SHP77 treated with DMSO at 0.1 percent for 48 hours (cell line): ENCODE measurements at regions not wholly inside any gene's neighbourhood (a gene's known extent, or its start where the extent isn't known, plus 50 kb on each side); places are given as distances from the start of the nearest gene placed in this dataset.
"Not testable (repeated sequence)": the region's sequence is repeated elsewhere in the genome, so short reads cannot be mapped to it uniquely, and the experiment has no call there.

Experiments used
- DNase-seq: peaks from one replicate; lab custom pipeline; 2025; lab: John Stamatoyannopoulos, UW

DNA sequence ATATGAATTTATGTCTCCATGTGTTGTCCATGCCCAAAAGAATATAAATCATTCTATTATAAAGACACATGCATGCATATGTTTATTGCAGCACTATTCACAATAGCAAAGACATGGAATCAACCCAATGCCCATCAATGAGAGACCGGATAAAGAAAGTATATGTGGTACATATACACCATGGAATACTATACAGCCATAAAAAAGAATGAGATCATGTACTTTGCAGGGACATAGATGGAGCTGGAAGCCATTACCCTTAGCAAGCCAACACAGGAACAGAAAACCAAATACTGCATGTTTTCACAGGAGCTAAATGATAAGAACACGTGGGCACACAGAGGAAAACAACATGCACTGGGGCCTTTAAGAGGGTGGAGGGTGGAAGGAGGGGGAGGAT is 639.1 kb downstream of the GATA3 start:
- DNase-seq, result not testable (repeated sequence)

DNA sequence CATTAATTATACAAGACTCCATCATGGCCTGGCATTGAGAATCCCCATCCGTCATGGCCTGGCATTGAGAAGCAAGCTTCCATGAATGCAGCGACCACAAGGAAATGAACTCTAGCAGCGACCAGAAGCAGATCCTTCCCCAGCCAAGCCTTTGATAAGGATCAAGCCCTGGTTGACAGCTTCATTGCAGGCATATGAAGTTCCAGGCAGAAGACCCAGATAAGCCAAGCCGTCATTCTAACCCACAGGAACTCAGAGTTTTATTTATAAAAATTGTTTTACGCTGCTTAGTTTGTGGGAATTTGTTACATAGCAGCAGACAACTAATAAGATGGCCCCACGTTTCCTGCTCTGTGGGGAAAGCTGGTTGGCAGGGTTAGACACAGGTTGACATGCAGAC is 642.3 kb downstream of the GATA3 start:
- DNase-seq, result no peak

DNA sequence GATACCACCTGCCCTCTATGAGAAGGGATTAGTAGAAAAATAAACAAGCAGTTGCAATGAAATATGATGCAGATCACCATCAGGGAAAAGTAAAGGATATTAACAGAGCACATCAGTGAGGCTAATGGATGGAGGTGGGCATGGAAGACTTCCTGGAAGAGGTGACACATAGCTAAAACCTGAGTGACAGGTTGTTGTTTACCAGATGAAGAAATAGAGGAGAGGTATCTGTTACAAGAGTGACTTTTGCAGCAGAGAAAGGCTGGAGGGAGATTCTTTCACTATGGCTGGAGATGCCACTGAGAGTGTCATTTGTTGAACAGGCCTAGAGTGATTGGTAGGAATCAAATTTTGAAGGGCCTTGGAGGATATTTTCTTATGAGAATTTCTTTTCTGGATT is 646.2 kb downstream of the GATA3 start:
- DNase-seq, result no peak

DNA sequence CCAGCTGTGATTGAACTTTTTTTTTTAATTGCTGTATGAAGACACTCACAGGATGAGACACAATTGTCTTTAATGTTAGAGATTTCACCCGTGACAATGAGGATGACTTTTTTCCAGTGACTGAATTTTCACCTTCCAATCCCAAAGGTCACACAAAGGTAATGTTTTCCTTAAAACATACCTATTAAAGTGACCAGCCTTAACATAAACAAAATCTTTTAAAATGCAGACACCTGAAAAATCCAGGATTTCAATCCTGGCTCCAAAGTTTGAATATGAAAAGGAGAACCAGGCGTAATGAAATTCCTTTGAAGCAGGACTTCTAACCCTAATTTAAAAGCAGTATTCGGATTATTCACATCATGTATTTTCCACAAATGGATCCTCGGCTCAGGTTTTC is 647.7 kb downstream of the GATA3 start:
- DNase-seq, result no peak

DNA sequence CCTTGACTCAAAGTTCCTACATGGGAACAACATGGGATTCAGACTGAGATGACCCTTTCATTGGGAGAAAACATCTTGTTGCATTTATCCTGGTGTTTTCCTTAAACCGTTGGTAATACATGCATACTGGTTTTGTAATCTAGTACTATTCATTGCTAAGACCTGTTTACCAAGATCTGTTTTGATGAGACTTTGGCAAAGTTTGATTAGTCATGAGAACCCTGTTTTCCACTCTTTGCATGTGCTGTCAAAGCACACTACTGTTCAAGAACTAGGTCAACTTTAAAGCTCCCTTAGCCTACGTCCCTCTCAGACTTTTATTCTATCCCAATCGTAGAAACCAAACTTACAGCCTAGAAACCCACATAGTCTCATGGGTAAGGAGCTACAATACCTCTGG is 650.9 kb downstream of the GATA3 start:
- DNase-seq, result no peak

DNA sequence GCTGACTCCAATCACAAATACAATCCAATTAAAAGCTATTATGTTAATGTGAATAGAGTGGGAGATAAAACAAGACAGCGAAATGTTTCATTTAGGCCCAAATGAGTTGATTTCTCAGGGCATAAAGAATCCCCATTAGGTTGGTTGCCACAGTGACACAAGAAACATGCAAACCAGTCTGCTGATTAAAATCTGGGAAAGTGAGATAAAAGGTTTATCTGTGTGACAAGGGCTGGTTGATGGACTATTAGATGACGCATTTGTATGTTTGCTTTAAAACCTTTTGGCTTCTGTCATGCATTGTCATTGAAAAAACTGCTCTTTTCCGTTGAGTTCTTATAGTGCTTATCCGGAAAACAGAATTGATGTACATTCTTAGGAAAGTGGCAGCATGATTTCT is 658.2 kb downstream of the GATA3 start:
- no peak for DNase-seq

DNA sequence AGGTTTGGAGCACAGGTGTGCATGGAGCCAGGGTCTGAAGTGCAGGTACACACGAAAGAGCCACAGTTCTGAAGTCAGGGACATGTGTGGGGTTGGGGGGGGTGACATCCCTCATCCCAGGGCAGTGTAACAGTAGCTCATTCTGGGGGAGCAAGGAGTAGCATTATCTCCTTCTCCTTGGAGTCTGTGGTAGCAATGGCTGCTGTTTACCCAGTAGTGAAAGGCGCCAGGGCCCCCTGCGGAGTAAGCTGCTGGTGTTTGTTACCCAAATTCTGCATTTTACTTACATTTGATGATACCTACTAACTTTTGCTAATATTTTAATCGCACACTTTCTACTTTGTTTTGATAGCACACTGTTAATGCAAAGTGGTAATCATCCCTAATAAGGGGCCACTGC is 665.5 kb downstream of the GATA3 start:
- no peak for DNase-seq

DNA sequence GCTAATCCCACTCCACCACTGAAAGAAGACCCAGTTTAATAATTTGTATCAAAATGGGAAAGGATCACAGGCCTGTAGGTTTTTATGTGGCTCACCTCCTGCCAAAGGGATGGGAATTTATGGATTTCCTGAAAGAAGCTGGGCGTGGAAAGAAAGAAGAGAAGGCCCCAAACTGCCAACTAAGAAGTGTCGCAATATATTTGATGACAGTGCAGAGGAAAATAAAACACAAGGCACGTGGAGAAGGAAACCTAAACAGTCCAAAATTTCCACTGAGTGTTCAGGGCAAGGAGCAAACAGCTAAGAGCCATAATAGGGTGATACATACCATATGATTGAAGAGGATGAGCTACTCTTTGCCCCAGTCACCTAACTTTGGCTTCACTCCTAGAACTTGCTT is 667.2 kb downstream of the GATA3 start:
- DNase-seq, result no peak

DNA sequence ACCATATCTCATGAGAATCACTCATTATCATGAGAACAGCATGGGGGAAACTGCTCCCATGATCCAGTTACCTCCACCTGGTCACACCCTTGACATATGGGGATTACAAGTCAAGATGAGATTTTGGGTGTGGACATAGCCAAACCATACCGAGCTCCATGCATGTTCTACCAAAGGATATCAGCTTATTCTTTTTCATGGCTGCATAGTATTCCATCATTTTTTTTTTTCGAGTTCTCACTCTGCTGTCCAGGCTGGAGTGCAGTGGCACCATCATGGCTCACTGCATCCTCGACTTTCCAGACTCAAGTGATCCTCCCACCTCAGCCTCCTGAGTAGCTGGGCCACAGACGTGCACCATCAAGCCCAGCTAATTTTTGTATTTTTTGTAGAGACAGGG is 668.3 kb downstream of the GATA3 start:
- no peak for DNase-seq

DNA sequence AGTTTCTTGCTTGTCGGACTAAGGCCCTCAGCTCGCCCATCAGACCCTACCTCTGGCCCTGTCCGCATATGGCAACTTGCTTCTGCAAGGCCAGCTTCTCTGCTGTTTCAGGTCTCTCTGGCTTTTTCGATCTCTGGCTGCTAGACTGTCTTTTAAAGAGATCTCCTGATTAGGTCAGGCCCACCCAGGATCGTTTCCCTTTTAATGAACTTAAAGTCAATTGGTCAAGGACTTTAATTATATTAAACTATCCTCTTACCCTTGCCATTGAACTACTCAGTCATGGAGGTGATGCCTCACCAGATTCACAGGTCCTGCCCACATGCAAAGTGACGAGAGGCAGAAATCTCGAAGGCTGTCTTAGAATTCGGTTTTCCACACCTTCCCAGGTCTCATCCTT is 670.9 kb downstream of the GATA3 start:
- DNase-seq, result no peak

DNA sequence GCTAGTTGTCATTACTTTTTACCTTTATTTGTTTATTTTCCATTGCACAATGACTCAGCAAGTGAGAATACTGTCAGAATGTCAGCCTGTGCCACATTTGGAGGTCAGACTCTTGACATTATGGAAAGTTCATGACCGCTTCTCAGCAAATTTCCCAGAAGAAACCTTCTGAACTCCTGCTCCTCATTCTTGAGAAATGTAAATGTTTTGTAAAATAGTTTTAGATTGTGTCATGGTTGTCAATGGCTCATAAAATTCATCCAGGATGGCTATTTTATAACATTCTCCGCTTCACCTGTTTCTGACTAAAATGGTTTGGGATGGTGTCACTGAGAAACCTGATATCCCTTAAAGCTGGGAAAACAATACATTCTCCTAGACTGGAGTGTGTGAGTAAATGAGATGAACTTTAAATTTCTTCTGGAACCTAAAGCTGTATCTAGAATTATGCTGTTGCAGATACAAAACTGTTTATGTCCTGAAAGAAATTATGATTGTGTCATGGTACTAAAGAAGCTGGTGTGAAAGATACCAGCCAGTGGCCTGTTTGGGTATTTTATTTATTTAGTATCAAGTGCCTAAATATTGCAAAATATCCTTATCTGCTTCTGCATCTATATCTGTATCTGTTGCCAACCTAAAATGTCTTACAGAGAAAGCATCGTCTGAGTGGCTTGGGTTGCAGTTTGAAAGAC is 671.7 kb downstream of the GATA3 start:
- DNase-seq, result no peak

DNA sequence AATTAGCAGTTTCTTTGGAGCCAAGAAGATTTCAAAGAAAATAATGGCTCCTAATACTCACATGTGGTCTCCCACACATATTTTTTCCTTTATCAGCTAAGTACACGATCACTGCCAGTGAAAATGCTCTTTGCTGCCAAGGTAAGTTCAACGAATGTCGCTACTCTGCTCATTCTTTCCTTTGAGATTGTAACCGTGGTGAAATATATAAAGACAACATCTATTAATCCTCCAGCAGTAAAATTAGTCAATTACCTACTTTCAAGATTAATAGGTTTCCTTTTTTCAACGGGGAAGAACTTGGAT is 672.2 kb downstream of the GATA3 start:
- no peak for DNase-seq

DNA sequence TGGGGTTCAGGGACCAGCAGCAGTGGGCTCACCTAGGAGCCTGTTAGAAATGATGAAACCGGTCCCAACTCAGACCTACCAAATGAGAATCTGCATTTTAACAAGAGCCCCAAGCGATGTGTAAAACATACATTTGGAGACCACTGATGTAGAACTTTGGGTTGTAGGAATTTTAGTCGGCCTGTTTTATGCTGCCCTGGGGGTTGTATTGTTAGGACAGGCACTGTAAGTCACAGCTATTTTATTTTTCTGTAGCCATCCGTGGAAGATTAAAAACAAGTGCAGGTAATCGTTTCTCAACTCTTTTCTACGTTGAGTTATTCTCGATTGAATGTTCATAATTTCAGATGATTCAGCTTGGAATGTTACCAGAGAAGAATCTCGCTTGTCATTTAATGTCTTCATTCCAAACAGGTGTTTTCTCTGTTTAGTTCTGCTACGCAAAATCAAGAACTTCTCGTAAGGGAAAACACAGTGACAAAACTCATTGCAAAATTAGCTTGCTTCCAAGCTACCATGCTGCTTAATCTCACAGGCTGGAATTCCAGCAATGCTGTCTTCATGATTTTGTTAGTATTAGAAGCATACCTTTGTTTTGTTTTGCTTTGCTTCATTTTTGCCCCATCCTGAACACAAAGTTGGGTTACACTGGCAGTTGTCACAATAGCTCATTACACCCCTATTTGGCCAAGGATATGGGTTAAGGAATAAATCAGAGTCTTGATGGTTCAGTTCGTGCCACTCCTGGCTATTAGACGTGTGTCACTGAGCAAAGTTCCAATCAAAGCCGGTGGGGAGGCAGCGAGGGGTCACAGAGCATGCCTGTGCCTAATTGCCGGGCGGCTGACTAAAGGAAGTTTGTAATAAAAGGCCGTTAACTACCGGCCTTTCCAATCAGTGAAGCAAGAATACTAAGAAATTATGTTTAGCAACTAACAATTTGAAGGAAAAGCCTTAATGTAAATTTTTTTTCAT is 676.9 kb downstream of the GATA3 start:
- DNase-seq, result no peak

DNA sequence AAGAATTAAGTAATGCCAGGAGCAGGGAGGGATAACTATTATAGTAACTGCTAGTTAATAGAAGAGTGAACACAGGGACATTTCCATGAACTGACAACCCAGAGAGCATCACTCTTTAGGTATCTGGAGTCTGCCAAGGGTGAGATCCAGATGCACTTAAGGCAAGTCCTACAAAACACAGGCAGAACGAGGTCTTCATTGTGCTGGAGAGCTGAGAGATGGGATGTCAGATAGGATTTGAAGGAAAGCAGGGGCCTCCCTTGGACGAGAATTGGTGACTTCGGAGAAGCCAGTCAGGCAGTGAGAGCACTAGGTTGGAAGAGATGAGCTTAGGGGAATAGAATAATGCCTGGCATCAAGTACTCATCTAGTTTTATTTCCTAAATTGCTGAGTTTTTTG is 684.5 kb downstream of the GATA3 start:
- no peak for DNase-seq

DNA sequence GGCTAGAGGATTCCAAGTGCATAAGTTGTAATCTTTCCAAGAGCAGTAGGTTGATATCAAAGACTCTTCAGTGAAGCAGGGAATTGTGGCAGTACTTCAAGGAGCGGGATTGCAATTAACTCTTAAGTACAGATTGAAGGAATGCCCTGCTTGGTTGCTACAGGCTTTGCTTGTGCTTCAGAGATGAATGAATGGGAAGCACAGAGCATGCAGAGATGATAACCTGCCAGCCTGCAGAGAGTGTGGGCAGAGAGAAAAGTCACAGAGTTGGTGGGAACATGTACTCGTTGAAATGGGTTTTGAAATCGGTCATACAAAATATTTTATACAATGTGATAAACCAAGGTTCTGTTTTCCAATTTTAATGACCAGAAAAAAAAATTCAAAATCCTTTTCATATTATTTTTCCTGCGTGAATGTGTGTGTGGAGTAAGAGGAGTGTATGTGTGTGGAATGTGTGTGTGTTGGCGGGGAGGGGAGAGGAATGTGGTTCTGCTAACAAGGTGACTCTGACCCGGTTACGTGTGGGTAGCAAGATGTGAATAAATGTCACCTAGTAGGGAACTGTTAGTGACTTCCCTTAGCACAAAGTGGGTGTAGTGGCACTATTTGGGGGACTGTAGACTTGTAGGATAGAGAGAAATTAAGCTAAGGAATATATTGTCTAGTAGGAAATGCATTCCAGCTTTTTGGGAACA is 697.8 kb downstream of the GATA3 start:
- DNase-seq, result no peak

DNA sequence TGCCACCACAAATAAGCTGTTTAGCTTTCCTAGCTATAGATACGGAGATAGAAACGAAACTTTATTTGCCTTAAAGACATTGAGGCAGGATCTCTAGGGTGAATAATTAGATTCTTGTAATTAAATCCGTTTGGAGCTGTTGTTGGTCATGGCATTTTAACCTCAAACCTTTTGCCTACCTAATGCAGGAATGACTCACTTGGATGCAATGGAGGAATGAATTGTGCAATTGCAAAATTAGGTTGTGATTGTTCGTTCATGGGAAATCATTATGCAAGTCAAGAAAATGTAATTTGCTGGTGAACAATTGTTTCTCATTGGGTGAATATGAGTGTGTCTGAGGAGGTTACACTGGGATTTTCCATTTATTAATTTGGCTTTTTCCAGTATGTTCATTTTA is 703.5 kb downstream of the GATA3 start:
- DNase-seq, result no peak

DNA sequence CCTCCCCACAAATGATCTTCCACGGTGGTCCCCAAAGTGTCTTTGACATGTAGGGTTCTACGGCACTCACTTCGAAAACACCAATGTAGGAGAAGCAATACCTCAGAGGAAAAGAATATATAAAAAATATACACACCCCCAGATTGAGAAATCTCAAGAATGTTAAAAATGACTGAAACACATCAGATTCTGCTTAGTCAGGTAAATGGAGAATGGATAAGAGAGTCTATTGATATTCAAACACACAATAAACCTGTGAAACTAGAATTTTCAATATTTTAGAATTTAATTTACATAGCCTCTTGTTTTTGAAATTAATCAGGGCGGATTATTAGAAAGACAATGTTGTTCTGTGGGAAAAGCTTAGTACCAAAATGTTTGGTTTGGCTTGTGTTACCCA is 712.4 kb downstream of the GATA3 start:
- DNase-seq, result no peak

DNA sequence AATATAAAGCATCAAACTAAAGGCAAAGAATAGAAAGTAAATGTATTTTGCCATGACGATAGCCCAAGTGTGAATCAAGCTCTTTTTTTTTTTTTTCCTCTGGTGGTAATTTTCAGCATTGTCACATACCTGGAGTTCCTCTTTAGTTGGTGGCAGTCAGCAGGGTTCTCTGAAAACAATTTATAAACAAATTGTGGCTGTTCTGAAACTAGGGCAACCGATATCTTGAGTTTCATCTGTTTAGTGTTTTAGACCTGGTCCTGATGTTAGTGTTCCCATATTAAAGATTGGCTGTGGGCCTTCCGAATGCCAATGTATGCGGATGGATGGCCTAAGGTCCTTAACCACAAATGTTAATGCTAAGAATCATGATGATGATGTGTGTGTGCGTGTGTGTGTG is 713.1 kb downstream of the GATA3 start:
- no peak for DNase-seq

DNA sequence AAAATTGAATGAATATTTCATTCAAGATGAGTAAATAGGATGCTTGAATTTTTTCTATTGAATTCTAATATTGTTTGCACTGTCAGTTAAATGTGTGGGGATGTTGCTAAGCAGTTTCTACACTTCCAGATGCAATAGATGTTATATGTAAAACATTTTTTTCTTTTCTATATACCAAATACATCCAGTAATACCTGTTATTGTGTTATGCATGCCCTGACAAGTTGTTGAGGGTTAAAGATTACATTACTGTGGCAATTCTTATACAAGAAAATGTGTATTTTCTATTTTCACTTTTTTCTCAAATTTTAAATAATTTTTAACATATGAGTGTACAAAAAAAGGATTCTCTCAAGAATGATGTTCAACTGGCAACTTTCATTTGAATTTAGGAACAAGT is 713.9 kb downstream of the GATA3 start:
- no peak for DNase-seq

DNA sequence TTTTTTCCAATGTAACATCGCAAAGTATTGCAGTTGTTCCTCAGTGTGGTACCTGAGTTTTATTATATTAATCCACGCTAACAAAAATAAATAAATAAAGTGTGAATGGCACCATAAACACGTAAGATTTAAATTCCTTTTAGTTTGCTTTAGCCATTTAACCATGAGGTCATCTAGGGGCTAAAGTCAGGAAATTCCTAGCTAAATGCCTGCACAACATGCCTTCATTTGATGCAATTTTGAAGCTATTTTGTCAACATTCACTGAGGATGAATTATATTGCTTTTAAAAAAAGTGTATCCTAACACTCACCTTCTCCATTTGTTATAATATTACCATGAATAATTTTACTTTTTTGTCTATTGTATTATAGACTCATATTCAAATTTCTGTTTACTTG is 714.4 kb downstream of the GATA3 start:
- no peak for DNase-seq

DNA sequence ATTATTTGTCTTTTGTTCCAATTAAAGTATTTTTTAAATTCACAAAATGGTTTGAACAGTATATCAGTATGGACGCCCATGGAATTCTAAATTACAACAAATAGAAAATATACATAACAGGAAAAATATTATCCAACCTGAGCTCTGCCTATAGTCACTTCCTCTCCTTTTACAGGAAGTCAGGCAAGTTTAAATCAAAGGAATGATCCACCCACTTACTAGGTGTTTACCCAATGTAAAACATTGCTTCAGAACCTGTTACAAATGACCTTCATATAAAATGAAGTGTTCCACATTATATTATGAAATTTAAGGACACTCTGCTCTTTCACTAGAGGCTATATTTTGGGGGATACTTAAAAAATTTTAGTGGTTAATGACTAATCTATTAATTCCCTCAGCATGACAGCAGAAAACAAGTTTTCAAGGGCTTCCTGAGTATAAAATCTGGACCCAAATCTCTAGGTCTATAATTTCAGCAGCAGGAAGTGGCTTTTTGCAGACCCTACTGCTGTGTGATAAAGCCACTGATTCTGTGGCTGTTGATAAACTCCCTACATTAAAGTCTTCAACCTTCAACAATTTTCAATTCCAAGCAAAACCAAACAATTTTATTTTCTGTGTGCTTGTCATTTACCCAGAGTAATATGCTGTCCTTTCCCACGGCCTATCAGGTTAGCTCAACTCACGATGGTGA is 722.6 kb downstream of the GATA3 start:
- DNase-seq, result no peak

DNA sequence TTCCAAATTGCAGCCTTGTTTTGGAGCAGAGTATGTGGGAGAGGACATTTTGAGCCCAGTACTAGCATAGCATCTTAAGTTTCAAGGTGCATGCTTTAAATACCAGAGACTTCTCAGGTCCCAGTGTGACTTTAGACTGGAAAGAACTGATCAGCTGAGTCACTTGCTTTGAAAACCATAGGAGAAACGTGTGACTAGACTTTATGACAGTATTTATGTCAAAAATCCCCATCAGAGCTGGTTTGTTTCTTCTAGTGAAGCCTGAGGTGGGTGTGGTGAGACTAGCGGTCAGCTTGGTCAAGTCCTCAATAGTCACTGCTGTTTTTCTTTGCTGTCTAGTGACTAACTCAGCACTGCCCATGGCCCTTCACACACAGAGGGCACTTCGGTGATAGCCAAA is 724.2 kb downstream of the GATA3 start:
- no peak for DNase-seq

DNA sequence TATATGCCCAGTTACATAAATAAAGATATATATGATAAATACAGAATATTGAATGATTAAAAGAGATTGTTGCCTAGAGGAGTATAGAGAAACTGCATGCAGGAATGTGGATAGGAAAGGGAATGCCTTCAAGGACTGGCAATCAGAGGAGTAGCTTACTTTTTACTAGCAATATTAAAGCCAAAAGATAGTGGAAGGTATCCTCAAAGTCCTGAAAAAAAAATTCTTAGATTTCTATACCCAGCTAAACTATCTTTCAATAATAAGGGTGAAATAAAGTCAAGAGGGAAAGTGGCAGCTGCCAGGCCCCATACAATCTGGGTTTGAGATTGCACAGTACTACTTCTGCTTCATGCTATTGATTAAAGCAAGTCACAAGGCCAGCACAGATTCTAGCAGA is 733.2 kb downstream of the GATA3 start:
- no peak for DNase-seq
